COLO668 (cell line): ENCODE measurements at regions not wholly inside any gene's neighbourhood (a gene's known extent, or its start where the extent isn't known, plus 50 kb on each side); places are given as distances from the start of the nearest gene placed in this dataset.
A peak's percentile ranks its signal among the peaks of the same experiment; 100 is the strongest.

Source experiments
- DNase-seq: peaks from one replicate; lab custom pipeline; 2025; ENCODE audit not compliant: unreplicated experiment; lab: John Stamatoyannopoulos, UW

DNA sequence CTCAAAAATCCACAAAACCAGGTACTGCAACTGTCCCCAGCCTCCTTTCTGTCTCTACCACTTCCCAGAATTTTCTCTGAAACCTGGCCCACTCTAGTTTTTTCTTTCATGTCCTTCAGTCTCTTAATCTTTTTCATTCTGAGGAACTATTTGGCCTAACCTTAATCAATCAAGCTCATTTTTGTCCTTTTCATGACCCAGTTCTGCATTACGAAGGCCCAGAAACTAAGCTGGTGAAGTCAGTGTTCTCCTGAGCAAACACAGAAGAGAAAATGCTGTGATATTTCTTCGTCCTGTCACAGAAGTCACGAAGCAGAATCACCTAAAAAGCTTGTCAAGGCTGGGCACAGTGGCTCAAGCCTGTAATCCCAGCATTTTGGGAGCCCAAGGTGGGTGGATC lies 131.7 kb upstream of the EDNRA start:
- DNase-seq = no peak

DNA sequence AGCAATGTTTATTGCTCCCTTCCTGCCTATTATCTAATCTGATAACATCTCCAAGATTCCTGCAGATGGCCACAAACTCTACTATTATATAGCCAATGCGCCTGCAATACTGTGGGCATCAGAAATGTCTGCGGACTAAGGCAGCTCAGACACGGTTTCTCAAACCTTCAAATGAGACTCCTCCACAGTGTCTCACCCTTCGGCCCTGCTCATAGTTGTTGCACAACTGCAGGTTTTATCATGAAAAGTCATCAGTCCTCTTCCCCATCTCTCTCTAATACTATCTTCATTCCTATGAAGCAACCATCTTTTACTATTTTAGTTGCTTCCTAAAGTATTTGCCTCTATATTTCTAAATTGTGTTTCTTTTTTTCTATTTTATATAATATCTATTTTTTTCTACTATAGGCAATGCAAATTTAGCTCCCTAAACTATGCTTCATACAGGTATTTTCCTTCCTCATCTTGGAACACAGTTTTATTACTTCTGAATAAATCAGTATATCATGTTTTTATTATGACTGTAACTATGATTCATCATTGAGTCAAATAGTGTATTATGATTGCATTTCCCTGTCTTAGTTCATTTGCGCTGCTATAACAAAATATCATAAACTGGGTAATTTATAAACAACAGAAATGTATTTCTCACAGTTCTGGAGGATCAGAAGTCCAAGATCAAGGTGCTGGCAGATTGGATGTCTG lies 129.7 kb upstream of the EDNRA start:
- DNase-seq = no peak

DNA sequence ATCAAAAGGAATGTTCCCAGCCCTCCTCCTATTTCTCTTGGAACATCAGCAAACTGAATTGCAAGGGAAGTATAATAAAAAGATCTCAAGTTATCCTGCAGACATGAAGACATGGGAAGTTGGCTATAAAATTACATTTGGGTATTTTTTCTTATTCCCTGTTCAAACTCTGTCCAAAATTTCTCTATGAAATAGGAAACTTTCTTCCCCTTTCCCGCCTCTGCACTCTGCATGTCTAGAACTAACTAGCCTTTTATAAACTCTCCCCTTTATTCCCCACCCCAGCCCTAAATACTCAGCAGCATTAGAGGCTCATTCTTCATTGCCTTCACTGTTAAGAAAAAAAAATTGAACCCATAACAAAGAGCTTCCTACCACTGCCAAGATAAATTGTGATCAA lies 126.7 kb upstream of the EDNRA start:
- no peak for DNase-seq

- DNase-seq = no peak
Observed at GRCh38 chr4:147355032-147355656, 125.8 kb upstream of the EDNRA start.

GRCh38 chr4:147355847-147356246 lies 125.0 kb upstream of the EDNRA start:
- DNase-seq = no peak

- DNase-seq = no peak
Observed at GRCh38 chr4:147360301-147360700, 120.6 kb upstream of the EDNRA start.

- no peak for DNase-seq
Observed at GRCh38 chr4:147361726-147362125, 119.2 kb upstream of the EDNRA start.

- DNase-seq = no peak
Observed at GRCh38 chr4:147362938-147363337, 118.0 kb upstream of the EDNRA start.

GRCh38 chr4:147363514-147363913 lies 117.4 kb upstream of the EDNRA start:
- no peak for DNase-seq

- no peak for DNase-seq
Observed at GRCh38 chr4:147365396-147365795, 115.5 kb upstream of the EDNRA start.

GRCh38 chr4:147366164-147366563 lies 114.7 kb upstream of the EDNRA start:
- DNase-seq = no peak

GRCh38 chr4:147367891-147368290 lies 113.0 kb upstream of the EDNRA start:
- DNase-seq = no peak

- no peak for DNase-seq
Observed at GRCh38 chr4:147368948-147369347, 111.9 kb upstream of the EDNRA start.

DNA sequence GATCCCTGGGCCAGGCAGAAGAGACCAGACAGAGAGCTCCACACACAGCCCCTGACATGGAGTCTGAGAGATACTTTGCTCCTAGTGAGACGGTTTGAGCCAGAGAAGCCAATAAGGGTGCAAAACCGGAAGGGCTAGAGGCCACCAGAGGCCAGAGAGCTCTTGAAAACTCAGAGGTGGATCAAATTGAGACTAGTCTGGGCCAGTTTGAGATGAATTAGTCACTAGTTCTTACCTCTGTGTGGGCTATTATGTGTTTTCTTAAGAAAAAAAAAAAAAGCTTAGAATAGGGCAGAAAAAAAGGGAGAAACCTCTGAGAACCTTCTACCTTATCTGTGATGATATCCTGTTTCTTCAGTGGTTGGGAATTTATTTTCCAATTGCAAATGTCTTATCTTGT lies 110.4 kb upstream of the EDNRA start:
- no peak for DNase-seq

- peak; percentile 8 for DNase-seq
Observed at GRCh38 chr4:147370881-147371280, 110.0 kb upstream of the EDNRA start.

GRCh38 chr4:147371661-147372060 lies 109.2 kb upstream of the EDNRA start:
- no peak for DNase-seq

GRCh38 chr4:147378780-147379179 lies 102.1 kb upstream of the EDNRA start:
- no peak for DNase-seq

DNA sequence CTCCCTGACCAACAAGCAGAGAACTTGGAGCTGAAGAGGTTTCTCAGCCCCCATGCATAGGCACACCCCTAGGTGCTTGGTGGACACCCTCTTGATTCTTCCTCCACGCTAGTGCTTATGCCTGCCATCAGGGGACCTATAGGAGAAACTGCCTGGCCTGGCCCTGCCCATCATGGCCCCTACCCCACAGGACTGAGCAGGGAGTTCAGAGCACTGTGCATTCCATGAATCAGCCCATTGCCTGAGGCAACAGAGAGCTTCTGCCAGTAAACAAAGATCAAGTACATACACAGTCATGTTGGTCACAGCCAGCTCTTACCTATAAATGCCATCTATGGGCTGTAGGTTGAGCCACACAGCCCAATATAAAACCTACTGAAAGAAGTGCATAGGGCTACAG lies 99.1 kb upstream of the EDNRA start:
- no peak for DNase-seq

- no peak for DNase-seq
Observed at GRCh38 chr4:147388018-147388417, 92.9 kb upstream of the EDNRA start.

DNA sequence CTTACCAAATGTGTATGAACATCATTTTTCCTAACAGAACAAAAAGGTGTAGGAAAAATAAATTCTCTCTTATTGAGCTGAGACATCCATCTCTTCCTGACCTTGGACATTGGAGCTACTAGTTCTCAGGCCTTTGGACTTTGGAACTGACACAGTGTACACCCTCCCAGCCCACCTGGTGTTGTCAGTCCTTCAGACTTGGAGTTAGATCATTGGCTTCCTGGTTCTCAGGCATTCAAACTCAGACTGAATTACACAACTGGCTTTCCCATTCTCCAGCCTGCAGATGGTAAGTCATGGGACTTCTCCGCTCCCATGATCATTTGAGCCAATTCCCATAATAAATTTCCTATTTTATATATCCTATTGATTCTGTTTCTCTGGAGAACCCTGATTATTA lies 84.8 kb upstream of the EDNRA start:
- DNase-seq = no peak

GRCh38 chr4:147398556-147398955 lies 82.3 kb upstream of the EDNRA start:
- no peak for DNase-seq

GRCh38 chr4:147400721-147401120 lies 80.2 kb upstream of the EDNRA start:
- no peak for DNase-seq

DNA sequence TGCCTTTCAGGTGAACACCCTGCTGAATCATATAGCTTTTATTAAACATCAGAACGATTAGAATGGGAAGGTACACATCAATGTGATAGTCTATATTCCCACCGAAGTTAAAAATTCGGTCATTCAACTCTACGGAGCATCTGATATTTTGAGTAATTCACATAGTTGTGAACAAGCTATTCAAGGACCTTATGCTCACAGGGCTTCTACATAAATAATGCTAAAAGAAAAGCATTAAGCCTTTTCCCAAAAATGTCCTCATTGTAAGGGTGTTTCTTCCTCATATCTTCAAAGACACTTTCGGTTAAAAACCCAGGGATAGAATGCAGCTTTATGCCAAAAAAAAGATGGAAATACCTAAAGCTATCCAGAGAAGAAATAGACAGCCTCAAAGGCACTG lies 79.7 kb upstream of the EDNRA start:
- DNase-seq = no peak
